SK-N-SH treated with all-trans-retinoic acid at 6 μM for 48 hours (cell line): ENCODE measurements at regions not wholly inside any gene's neighbourhood (a gene's known extent, or its start where the extent isn't known, plus 50 kb on each side); places are given as distances from the start of the nearest gene placed in this dataset.

Experiments used
- CSDC2 ChIP-seq: fragments of 250-450 bp; sonication (Bioruptor Pico); IDR thresholded peaks from 2 replicates; pipeline ENCODE4 v1.5.0; 2020; ENCODE audit warnings: mild to moderate bottlenecking, moderate library complexity
- ESRRG ChIP-seq: fragments of 250-450 bp; sonication (Bioruptor Pico); IDR thresholded peaks from 2 replicates; pipeline ENCODE4 v1.6.1; 2021; ENCODE audit warnings: mild to moderate bottlenecking
- POU6F1 ChIP-seq: fragments of 250-450 bp; sonication (Bioruptor Pico); IDR thresholded peaks from 2 replicates; pipeline ENCODE4 v1.8.0; 2021; ENCODE audit warnings: low read depth, mild to moderate bottlenecking, moderate library complexity, borderline replicate concordance
- RARB ChIP-seq: fragments of 250-450 bp; sonication (Bioruptor Pico); IDR thresholded peaks from 2 replicates; pipeline ENCODE4 v1.8.0; 2021; ENCODE audit warnings: mild to moderate bottlenecking, moderate library complexity
- SNAI2 ChIP-seq: fragments of 250-450 bp; sonication (Bioruptor Pico); IDR thresholded peaks from 2 replicates; pipeline ENCODE4 v1.5.0; 2020; ENCODE audit warnings: mild to moderate bottlenecking, moderate library complexity
- TCF4 ChIP-seq: fragments of 250-450 bp; sonication (Bioruptor Pico); IDR thresholded peaks from 2 replicates; pipeline ENCODE4 v1.8.0; 2021; ENCODE audit warnings: mild to moderate bottlenecking, moderate library complexity, borderline replicate concordance
- TF ChIP-seq, protein P1 (sequence below): fragments of 250-450 bp; sonication (Bioruptor Pico); IDR thresholded peaks from 2 replicates; pipeline ENCODE4 v1.5.1; 2021; ENCODE audit warnings: mild to moderate bottlenecking, moderate library complexity

- TF ChIP-seq, protein P1, sequence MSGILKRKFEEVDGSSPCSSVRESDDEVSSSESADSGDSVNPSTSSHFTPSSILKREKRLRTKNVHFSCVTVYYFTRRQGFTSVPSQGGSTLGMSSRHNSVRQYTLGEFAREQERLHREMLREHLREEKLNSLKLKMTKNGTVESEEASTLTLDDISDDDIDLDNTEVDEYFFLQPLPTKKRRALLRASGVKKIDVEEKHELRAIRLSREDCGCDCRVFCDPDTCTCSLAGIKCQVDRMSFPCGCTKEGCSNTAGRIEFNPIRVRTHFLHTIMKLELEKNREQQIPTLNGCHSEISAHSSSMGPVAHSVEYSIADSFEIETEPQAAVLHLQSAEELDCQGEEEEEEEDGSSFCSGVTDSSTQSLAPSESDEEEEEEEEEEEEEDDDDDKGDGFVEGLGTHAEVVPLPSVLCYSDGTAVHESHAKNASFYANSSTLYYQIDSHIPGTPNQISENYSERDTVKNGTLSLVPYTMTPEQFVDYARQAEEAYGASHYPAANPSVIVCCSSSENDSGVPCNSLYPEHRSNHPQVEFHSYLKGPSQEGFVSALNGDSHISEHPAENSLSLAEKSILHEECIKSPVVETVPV (CRISPR knock-in tag) = no peak
- no peak for TF ChIP-seq RARB
- no peak for TF ChIP-seq ESRRG (CRISPR knock-in tag)
- TF ChIP-seq POU6F1 (CRISPR knock-in tag) = no peak
- no peak for TF ChIP-seq CSDC2 (CRISPR knock-in tag)
- no peak for TF ChIP-seq TCF4 (CRISPR knock-in tag)
- TF ChIP-seq SNAI2 = no peak
Measured at GRCh38 chr4:100285121-100285520, 94.9 kb upstream of the DDIT4L start.
